ENCODE measurements at regions not wholly inside any gene's neighbourhood (a gene's known extent, or its start where the extent isn't known, plus 50 kb on each side); places are given as distances from the start of the nearest gene placed in this dataset.

GRCh38 chr5:109923205-109923604 is 233.5 kb downstream of the MAN2A1 start:
- no peaks in the 10 kb centered on the region for H3K27me3 ChIP-seq
- no peak for TF ChIP-seq CTCF (IDR thresholded peaks at IDR 0.05)
- H3K9me3 ChIP-seq = no peaks in the 10 kb centered on the region
- no peak overlapping the region for H3K4me3 ChIP-seq
- ATAC-seq (no peak), DNase-seq (no peak)
- H3K4me1 ChIP-seq = peaks cover 9% of the 10 kb centered on the region
- H3K27ac ChIP-seq = no peak overlapping the region
- intact Hi-C loops (cut with DNase I) = no loop called here
- H3K36me3 ChIP-seq (replicated peaks in 1 of 2; ENCODE audit: insufficient read depth in 1 of 2, low read depth in 2 of 2) = no peaks in the 10 kb centered on the region
- whole genome bisulfite sequencing, 2 donors = 71 to 100% methylated on average over 1 of the region's 1 CpG

GRCh38 chr5:109924237-109925107 is 234.7 kb downstream of the MAN2A1 start:
- ATAC-seq = no peak
- no peak for DNase-seq
- TF ChIP-seq POLR2A (IDR thresholded peaks at IDR 0.05) (no peak), CTCF (IDR thresholded peaks at IDR 0.05) (no peak)
- H3K27ac ChIP-seq = no peak overlapping the region
- no peaks in the 10 kb centered on the region for H3K27me3 ChIP-seq
- H3K4me1 ChIP-seq = peaks cover 9% of the 10 kb centered on the region
- H3K4me3 ChIP-seq = no peak overlapping the region
- intact Hi-C loops (cut with DNase I) = no loop called here
- 86 to 89% methylated on average over 7 of the region's 7 CpGs for WGBS, 2 donors
- no peaks in the 10 kb centered on the region for H3K9me3 ChIP-seq
- H3K36me3 ChIP-seq (replicated peaks in 1 of 2; ENCODE audit: insufficient read depth in 1 of 2, low read depth in 2 of 2) = no peaks in the 10 kb centered on the region

GRCh38 chr5:109927639-109928038 is 237.9 kb downstream of the MAN2A1 start:
- intact Hi-C loops (cut with DNase I) = no loop called here
- H3K4me1 ChIP-seq = no peaks in the 10 kb centered on the region
- H3K4me3 ChIP-seq = no peak overlapping the region
- DNase-seq = no peak
- H3K36me3 ChIP-seq (replicated peaks in 1 of 2; ENCODE audit: insufficient read depth in 1 of 2, low read depth in 2 of 2) = no peaks in the 10 kb centered on the region
- H3K27me3 ChIP-seq = no peaks in the 10 kb centered on the region
- H3K9me3 ChIP-seq = no peaks in the 10 kb centered on the region
- no peak for TF ChIP-seq POLR2A (IDR thresholded peaks at IDR 0.05)
- TF ChIP-seq CTCF (IDR thresholded peaks at IDR 0.05) = no peak
- ATAC-seq = no peak
- 59 to 68% methylated on average over 3 of the region's 3 CpGs for WGBS, 2 donors
- H3K27ac ChIP-seq = no peak overlapping the region

DNA sequence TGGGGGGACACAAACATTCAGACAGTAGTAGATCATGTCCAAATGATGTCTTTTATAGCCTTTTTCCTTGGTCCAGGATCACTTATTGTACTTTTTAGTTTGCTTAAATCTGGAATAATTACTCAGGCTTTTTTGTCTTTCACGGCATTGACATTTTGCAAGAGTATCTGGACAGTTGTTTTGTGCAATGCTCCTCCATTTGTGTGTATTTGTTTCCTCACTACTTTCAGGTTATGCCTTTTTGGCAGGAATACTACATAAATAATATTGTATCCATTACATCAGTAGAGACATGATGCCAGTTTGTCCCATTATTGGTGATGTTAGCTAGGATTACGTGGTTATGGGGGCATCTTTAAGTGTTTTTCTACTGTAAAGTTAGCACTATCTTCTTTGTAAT is 238.3 kb downstream of the MAN2A1 start:
- WGBS, 2 donors = 93 to 95% methylated on average over 2 of the region's 2 CpGs
- Histone ChIP-seq H3K27me3 (no peaks in the 10 kb centered on the region), H3K4me1 (no peaks in the 10 kb centered on the region), H3K4me3 (no peak overlapping the region), H3K27ac (no peak overlapping the region), H3K36me3 (replicated peaks in 1 of 2; ENCODE audit: insufficient read depth in 1 of 2, low read depth in 2 of 2) (no peaks in the 10 kb centered on the region), H3K9me3 (no peaks in the 10 kb centered on the region)
- DNase-seq (no peak), ATAC-seq (no peak)
- TF ChIP-seq CTCF (IDR thresholded peaks at IDR 0.05) = no peak
- TF ChIP-seq POLR2A (IDR thresholded peaks at IDR 0.05) = no peak
- intact Hi-C loops (cut with DNase I) = no loop called here

- no peaks in the 10 kb centered on the region for H3K4me1 ChIP-seq
- H3K27me3 ChIP-seq = no peaks in the 10 kb centered on the region
- no peaks in the 10 kb centered on the region for H3K9me3 ChIP-seq
- no peak for ATAC-seq
- intact Hi-C loops (cut with DNase I) = no loop called here
- H3K36me3 ChIP-seq (replicated peaks in 1 of 2; ENCODE audit: insufficient read depth in 1 of 2, low read depth in 2 of 2) = no peaks in the 10 kb centered on the region
- WGBS, 2 donors = 83 to 90% methylated on average over 2 of the region's 2 CpGs
- TF ChIP-seq CTCF (IDR thresholded peaks at IDR 0.05) = no peak
- no peak for TF ChIP-seq POLR2A (IDR thresholded peaks at IDR 0.05)
- H3K4me3 ChIP-seq = no peak overlapping the region
- no peak for DNase-seq
- H3K27ac ChIP-seq = no peak overlapping the region
Observed at GRCh38 chr5:109928811-109929210, 239.1 kb downstream of the MAN2A1 start.
